ENCODE measurements at regions not wholly inside any gene's neighbourhood (a gene's known extent, or its start where the extent isn't known, plus 50 kb on each side); places are given as distances from the start of the nearest gene placed in this dataset.

DNA sequence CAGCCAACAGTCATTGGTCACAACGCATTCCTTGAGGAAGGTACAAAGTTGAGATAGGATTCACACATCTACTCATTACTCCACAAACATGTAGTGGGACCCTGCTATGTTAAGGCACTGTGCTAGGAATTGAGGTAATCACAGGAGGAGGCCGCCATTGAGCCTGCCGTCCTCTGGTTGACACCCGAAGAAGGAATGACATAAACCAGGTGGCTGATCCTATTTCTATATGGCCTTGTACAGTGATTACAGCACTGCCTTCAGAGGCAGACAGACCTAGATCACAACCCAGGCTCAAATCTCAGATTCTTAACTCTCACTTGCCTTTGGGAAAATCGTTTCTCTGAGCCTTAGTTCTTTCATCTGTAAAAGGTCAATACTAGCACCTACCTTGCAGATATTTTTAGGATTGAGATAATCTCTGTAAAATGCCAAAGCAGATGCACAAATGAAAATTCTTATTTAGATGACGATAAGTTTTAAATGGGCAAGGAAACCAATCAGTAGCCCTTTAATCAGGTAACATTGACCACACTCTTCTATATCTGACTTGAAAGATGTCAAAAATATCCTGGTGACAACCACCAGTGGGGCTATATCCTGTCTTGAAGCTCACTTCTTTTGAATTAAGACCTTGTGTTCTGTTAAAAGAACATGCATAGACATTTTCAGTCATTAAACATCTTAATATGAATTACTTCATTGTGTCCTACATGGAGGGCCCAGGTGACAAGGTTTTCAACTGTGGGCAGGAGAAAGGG, 251.6 kb downstream of the KCTD12 start:
- Histone ChIP-seq H3K4me3 (no peak overlapping the region), H3K4me1 (peaks cover 0 to 4% of the 10 kb centered on the region in 2 donors), H3K27ac (no peak overlapping the region), H3K36me3 (no peaks in the 10 kb centered on the region), H3K9me3 (no peaks in the 10 kb centered on the region), H3K27me3 (no peaks in the 10 kb centered on the region)
- TF ChIP-seq POLR2A (IDR thresholded peaks at IDR 0.05): no peak
- TF ChIP-seq CTCF (IDR thresholded peaks at IDR 0.05): no peak
- no peak for DNase-seq
- intact Hi-C loops (cut with DNase I; ENCODE audit: low total_unique reads): no loop called here

GRCh38 chr13:76632401-76633044, 253.7 kb downstream of the KCTD12 start:
- Histone ChIP-seq H3K36me3 (no peaks in the 10 kb centered on the region), H3K9me3 (no peaks in the 10 kb centered on the region), H3K4me1 (no peaks in the 10 kb centered on the region), H3K27ac (no peak overlapping the region), H3K27me3 (no peaks in the 10 kb centered on the region), H3K4me3 (no peak overlapping the region)
- TF ChIP-seq CTCF (IDR thresholded peaks at IDR 0.05) (no peak), POLR2A (IDR thresholded peaks at IDR 0.05) (no peak)
- intact Hi-C loops (cut with DNase I; ENCODE audit: low total_unique reads): no loop called here
- DNase-seq: no peak

- TF ChIP-seq POLR2A (IDR thresholded peaks at IDR 0.05): no peak
- TF ChIP-seq CTCF (IDR thresholded peaks at IDR 0.05): no peak
- no peaks in the 10 kb centered on the region for H3K4me1 ChIP-seq
- H3K4me3 ChIP-seq: no peak overlapping the region
- H3K36me3 ChIP-seq: no peaks in the 10 kb centered on the region
- intact Hi-C loops (cut with DNase I; ENCODE audit: low total_unique reads): no loop called here
- DNase-seq: no peak
- H3K9me3 ChIP-seq: no peaks in the 10 kb centered on the region
- no peak overlapping the region for H3K27ac ChIP-seq
- H3K27me3 ChIP-seq: no peaks in the 10 kb centered on the region
These were observed 255.5 kb downstream of the KCTD12 start for GRCh38 chr13:76630629-76631230.

DNA sequence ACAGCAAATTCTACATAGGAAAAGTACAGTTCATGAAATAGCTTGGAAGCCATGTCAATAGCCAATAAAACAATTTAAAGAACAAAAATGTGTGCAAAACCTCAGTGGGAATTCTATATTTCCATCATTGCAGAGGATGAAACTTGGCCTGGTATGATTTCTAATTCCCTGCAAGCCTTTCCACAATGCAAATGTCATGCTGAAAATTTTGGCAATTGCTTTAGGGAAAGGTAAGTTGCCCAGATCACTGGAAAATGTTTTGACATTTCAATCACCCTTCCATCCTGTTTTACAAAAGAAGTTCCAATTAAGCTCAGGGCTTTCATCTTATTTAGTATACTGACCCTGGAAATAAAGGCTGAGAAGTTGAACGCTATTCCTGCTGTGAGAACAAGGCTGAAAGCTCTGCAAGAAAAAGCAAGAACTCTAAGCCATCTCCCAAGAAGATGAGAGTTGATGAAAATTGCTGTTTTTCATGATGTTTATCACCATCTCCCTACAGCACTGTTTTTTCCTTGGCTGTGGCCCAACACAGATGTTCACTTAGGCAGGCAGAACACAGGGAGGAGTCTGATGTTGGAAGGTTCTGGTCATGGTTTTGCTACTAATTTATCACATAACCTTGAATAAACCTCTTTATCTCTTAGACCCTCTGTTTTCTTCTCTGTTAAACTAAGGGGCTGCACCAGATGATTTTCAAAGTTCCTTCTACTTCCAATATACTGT, 263.7 kb downstream of the KCTD12 start:
- TF ChIP-seq POLR2A (IDR thresholded peaks at IDR 0.05): no peak
- no peak for TF ChIP-seq CTCF (IDR thresholded peaks at IDR 0.05)
- Histone ChIP-seq H3K4me3 (no peak overlapping the region), H3K36me3 (no peaks in the 10 kb centered on the region), H3K27me3 (no peaks in the 10 kb centered on the region), H3K9me3 (no peaks in the 10 kb centered on the region), H3K27ac (peak overlapping the region; percentile 38 to 70), H3K4me1 (peaks cover 0 to 3% of the 10 kb centered on the region in 2 donors)
- intact Hi-C loops (cut with DNase I; ENCODE audit: low total_unique reads): no loop called here
- DNase-seq: peak; percentile 42 to 69
